PFSK-1 (cell line): ENCODE measurements at regions not wholly inside any gene's neighbourhood (a gene's known extent, or its start where the extent isn't known, plus 50 kb on each side); places are given as distances from the start of the nearest gene placed in this dataset.

ENCODE experiments used
- FOXP2 ChIP-seq: optimal IDR thresholded peaks from 2 replicates; pipeline ENCODE3; 2011; ENCODE audit warnings: borderline replicate concordance, control low read depth, inconsistent platforms; ENCODE audit not compliant: insufficient read depth; ENCODE audit errors: extremely low read length, extremely low read depth
- POLR2AphosphoS5 ChIP-seq: IDR thresholded peaks from 2 replicates; pipeline ENCODE4 v1.6.1; 2012; ENCODE audit warnings: low read depth, mild to moderate bottlenecking, control low read depth, low read length, moderate library complexity

- no peak for TF ChIP-seq POLR2AphosphoS5
- TF ChIP-seq FOXP2: no peak
Measured at GRCh38 chr6:135604035-135604860, 106.7 kb upstream of the AHI1 start.
